ENCODE measurements at regions not wholly inside any gene's neighbourhood (a gene's known extent, or its start where the extent isn't known, plus 50 kb on each side); places are given as distances from the start of the nearest gene placed in this dataset.

DNA sequence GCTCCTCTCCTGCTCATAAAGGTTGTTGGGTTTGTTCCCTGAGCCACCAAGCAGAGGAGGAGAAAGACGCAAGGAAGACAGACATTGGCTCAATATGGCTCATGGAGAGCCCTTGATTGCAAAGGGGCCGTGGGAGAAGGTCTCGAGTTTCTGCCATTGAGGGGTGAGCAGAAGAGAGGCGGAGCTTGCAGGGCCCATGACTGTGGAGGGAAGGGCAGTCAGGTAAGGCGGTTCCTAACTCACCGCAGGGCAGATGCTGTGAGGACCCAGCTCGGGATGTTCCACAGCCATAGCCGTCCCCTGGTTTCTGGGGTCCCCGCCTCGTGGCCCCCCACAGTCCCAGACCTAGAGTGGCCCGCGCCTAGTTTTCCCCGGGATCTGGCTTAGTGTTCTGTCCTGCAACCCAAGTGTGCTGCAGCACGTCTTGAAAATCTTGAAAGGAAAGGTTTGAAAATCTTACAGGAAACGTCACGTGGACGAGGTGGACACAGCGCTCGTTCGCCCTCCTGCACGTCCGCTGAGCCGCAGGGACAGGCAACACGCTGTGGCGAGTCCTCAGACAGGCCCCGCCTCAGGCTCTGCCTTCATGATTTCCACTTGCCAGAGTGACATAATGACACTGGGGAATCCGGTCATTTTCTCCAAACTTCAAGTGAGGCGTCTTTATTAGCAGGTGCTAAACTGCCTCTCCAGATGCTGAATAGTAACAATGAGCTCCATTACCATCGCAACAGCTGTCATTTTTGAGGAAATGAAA, 105.5 kb upstream of the HDAC4 start:
- DNase-seq (ENCODE audit: low spot score) (no peak), ATAC-seq (ENCODE audit: low read depth) (no peak)
- H3K36me3 ChIP-seq (ENCODE audit: low read depth) = no peaks in the 10 kb centered on the region
- TF ChIP-seq, protein P1, sequence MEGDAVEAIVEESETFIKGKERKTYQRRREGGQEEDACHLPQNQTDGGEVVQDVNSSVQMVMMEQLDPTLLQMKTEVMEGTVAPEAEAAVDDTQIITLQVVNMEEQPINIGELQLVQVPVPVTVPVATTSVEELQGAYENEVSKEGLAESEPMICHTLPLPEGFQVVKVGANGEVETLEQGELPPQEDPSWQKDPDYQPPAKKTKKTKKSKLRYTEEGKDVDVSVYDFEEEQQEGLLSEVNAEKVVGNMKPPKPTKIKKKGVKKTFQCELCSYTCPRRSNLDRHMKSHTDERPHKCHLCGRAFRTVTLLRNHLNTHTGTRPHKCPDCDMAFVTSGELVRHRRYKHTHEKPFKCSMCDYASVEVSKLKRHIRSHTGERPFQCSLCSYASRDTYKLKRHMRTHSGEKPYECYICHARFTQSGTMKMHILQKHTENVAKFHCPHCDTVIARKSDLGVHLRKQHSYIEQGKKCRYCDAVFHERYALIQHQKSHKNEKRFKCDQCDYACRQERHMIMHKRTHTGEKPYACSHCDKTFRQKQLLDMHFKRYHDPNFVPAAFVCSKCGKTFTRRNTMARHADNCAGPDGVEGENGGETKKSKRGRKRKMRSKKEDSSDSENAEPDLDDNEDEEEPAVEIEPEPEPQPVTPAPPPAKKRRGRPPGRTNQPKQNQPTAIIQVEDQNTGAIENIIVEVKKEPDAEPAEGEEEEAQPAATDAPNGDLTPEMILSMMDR (IDR thresholded peaks at IDR 0.05; ENCODE audit: poor library complexity, severe bottlenecking) = no peak
- no peaks in the 10 kb centered on the region for H3K9me3 ChIP-seq (ENCODE audit: severe bottlenecking)
- no peaks in the 10 kb centered on the region for H3K4me1 ChIP-seq (ENCODE audit: insufficient read depth, poor library complexity, severe bottlenecking)
- H3K27me3 ChIP-seq (ENCODE audit: insufficient read depth, poor library complexity, severe bottlenecking) = no peaks in the 10 kb centered on the region
- H3K27ac ChIP-seq (ENCODE audit: poor library complexity, severe bottlenecking) = no peak overlapping the region
- no peak overlapping the region for H3K4me3 ChIP-seq (ENCODE audit: severe bottlenecking)

GRCh38 chr2:239504643-239505235, 103.9 kb upstream of the HDAC4 start:
- ATAC-seq (ENCODE audit: low read depth) (no peak), DNase-seq (ENCODE audit: low spot score) (no peak)
- no peaks in the 10 kb centered on the region for H3K9me3 ChIP-seq (ENCODE audit: severe bottlenecking)
- no peak overlapping the region for H3K27ac ChIP-seq (ENCODE audit: poor library complexity, severe bottlenecking)
- no peaks in the 10 kb centered on the region for H3K27me3 ChIP-seq (ENCODE audit: insufficient read depth, poor library complexity, severe bottlenecking)
- H3K36me3 ChIP-seq (ENCODE audit: low read depth) = no peaks in the 10 kb centered on the region
- TF ChIP-seq, protein P1 (IDR thresholded peaks at IDR 0.05; ENCODE audit: poor library complexity, severe bottlenecking) = no peak
- H3K4me3 ChIP-seq (ENCODE audit: severe bottlenecking) = no peak overlapping the region
- H3K4me1 ChIP-seq (ENCODE audit: insufficient read depth, poor library complexity, severe bottlenecking) = no peaks in the 10 kb centered on the region

DNA sequence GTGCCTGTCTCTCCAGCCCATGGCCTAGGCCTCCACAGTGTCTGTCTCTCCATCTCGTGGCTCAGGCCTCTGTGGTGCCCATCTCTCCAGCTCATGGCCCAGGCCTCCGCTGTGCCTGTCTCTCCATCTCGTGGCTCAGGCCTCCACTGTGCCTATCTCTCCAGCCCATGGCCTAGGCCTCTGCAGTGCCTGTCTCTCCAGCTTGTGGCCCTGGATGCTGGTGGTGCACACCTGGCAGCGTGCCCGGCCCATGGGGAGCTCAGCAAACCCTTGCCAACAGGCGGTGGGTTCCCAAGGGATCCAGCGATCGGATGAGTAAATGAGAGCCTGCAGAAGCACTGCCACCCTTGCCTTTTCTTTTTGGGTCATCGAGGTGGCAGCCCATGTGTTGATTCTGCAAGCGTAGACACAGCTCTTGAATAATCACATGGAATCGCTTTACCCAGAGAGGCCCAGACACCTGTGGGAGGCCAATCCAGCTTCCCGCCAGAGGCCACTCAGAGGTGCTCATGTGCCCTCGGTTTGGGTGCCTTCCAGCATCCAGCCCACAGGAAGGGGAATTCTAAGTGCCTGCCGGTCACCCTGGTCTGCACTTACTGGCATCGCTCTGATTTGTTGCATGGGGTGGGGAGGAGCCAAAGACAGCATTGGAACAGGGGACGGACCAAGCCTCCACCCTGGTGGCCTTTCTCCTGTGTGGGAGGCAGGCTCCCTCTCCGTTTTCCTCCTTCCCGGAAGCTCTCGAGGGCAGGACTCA, 101.8 kb upstream of the HDAC4 start:
- no peak for ATAC-seq (ENCODE audit: low read depth)
- Histone ChIP-seq H3K36me3 (ENCODE audit: low read depth) (no peaks in the 10 kb centered on the region), H3K4me3 (ENCODE audit: severe bottlenecking) (no peak overlapping the region), H3K9me3 (ENCODE audit: severe bottlenecking) (no peaks in the 10 kb centered on the region), H3K4me1 (ENCODE audit: insufficient read depth, poor library complexity, severe bottlenecking) (no peaks in the 10 kb centered on the region), H3K27ac (ENCODE audit: poor library complexity, severe bottlenecking) (no peak overlapping the region), H3K27me3 (ENCODE audit: insufficient read depth, poor library complexity, severe bottlenecking) (no peaks in the 10 kb centered on the region)
- TF ChIP-seq, protein P1 (IDR thresholded peaks at IDR 0.05; ENCODE audit: poor library complexity, severe bottlenecking) = no peak
- no peak for DNase-seq (ENCODE audit: low spot score)

GRCh38 chr2:239500574-239501550, 100.0 kb upstream of the HDAC4 start:
- no peak overlapping the region for H3K27ac ChIP-seq (ENCODE audit: poor library complexity, severe bottlenecking)
- DNase-seq (ENCODE audit: low spot score) = no peak
- no peaks in the 10 kb centered on the region for H3K36me3 ChIP-seq (ENCODE audit: low read depth)

More at GRCh38 chr2:239500574-239501550, 100.0 kb upstream of the HDAC4 start:
- H3K9me3 ChIP-seq (ENCODE audit: severe bottlenecking) = no peaks in the 10 kb centered on the region
- TF ChIP-seq, protein P1 (IDR thresholded peaks at IDR 0.05; ENCODE audit: poor library complexity, severe bottlenecking) = no peak
- H3K4me3 ChIP-seq (ENCODE audit: severe bottlenecking) = no peak overlapping the region
- no peaks in the 10 kb centered on the region for H3K4me1 ChIP-seq (ENCODE audit: insufficient read depth, poor library complexity, severe bottlenecking)
- H3K27me3 ChIP-seq (ENCODE audit: insufficient read depth, poor library complexity, severe bottlenecking) = no peaks in the 10 kb centered on the region
- no peak for ATAC-seq (ENCODE audit: low read depth)
